Psoas muscle (tissue), 7 donors: ENCODE measurements at regions not wholly inside any gene's neighbourhood (a gene's known extent, or its start where the extent isn't known, plus 50 kb on each side); places are given as distances from the start of the nearest gene placed in this dataset.
A peak's percentile ranks its signal among the peaks of the same experiment; 100 is the strongest.
"Not testable (repeated sequence)": the region's sequence is repeated elsewhere in the genome, so short reads cannot be mapped to it uniquely, and the experiment has no call there.

Source experiments
- ATAC-seq, 4 donors: fragments of 200-7000 bp; cut with Tn5 transposase; one replicate each; pipeline ENCODE4 v1.9.1; 2020; ENCODE audit warnings: moderate library complexity in 3 of 4, mild to moderate bottlenecking in 2 of 4
- DNase-seq, 2 donors: peaks; one replicate each; pipeline ENCODE4 v3.0.0-alpha.2; 2020
- H3K27ac ChIP-seq: fragments of 200-600 bp; one replicate; pipeline ENCODE4 v1.8.0; 2022
- H3K27me3 ChIP-seq, 3 donors: fragments of 200-600 bp in 1 of 3; one replicate each; pipeline versions ENCODE4 v1.6.1 to v1.8.0; 2013 to 2022; ENCODE audit warnings: low read length in 2 of 3, mild to moderate bottlenecking in 2 of 3, moderate library complexity in 1 of 3; ENCODE audit not compliant: insufficient read depth in 3 of 3
- H3K36me3 ChIP-seq, 2 donors: fragments of 200-600 bp in 1 of 2; one replicate each; pipeline versions ENCODE4 v1.6.1 to v1.8.0; 2013 to 2022; ENCODE audit warnings: low read depth in 1 of 2, mild to moderate bottlenecking in 1 of 2, moderate library complexity in 1 of 2; ENCODE audit not compliant: insufficient read depth in 1 of 2
- H3K4me1 ChIP-seq: fragments of 200-600 bp; one replicate; pipeline ENCODE4 v1.8.0; 2022
- H3K4me3 ChIP-seq: fragments of 200-600 bp; one replicate; pipeline ENCODE4 v1.8.0; 2022; ENCODE audit warnings: mild to moderate bottlenecking
- H3K9me3 ChIP-seq: fragments of 200-600 bp; one replicate; pipeline ENCODE4 v1.8.0; 2022
- CTCF ChIP-seq: fragments of 200-600 bp; IDR thresholded peaks from one replicate; pipeline ENCODE4 v1.8.0; 2022; ENCODE audit warnings: antibody characterized with exemption
- WGBS, 3 donors: extraction: QIAGEN DNeasy Blood & Tissue Kit; methylation state at CpG; one replicate each; pipeline versions ENCODE4 v1.1.6 to v1.1.7; 2013; 5-methylcytosine and 5-hydroxymethylcytosine counted together
- intact Hi-C, 2 donors: fragments of 100-400 bp; cut with DNase I; formaldehyde crosslinking; loops; one replicate each; pipeline versions ENCODE4 v1.11.0 to v1.14.2; 2022
- donor health status: healthy with polysubstance abuse.
- donor health status: DM: no; HTN: no; CAD: no; lungs with moderate emphysema.
- donor health status: Bipolar disorder and iron deficiency.
- donor health status: healthy.
- donor health status: DM: yes; HTN: yes; CAD: no.
- donor health status: DM: no; HTN: no; CAD: no.
- donor health status: DM: yes; HTN: yes; CAD: no.

GRCh38 chr7:55731931-55732330, 130.6 kb downstream of the SEPTIN14 start:
- no peaks in the 10 kb centered on the region for H3K4me1 ChIP-seq
- H3K4me3 ChIP-seq, result no peak overlapping the region
- no peaks in the 10 kb centered on the region for H3K9me3 ChIP-seq
- TF ChIP-seq CTCF, result no peak
- no peak overlapping the region for H3K27ac ChIP-seq
- ATAC-seq (no peak), DNase-seq (no peak)
- 94 to 95% (median 94%) methylated on average over 16 of the region's 16 CpGs for WGBS, 3 donors
- intact Hi-C loops, result no loop called here
- no peaks in the 10 kb centered on the region for H3K36me3 ChIP-seq
- H3K27me3 ChIP-seq, result no peaks in the 10 kb centered on the region

GRCh38 chr7:55730197-55730596, 132.4 kb downstream of the SEPTIN14 start:
- DNase-seq, result no peak
- intact Hi-C loops, result no loop called here
- ATAC-seq, result no peak
- H3K27me3 ChIP-seq, result no peaks in the 10 kb centered on the region
- no peak for TF ChIP-seq CTCF
- WGBS, 3 donors, result 48 to 60% (median 51%) methylated on average over 2 of the region's 2 CpGs
- no peak overlapping the region for H3K27ac ChIP-seq
- H3K4me3 ChIP-seq, result no peak overlapping the region
- H3K9me3 ChIP-seq, result no peaks in the 10 kb centered on the region
- H3K36me3 ChIP-seq, result no peaks in the 10 kb centered on the region
- H3K4me1 ChIP-seq, result no peaks in the 10 kb centered on the region

- H3K4me3 ChIP-seq, result no peak overlapping the region
- no peak overlapping the region for H3K27ac ChIP-seq
- no peaks in the 10 kb centered on the region for H3K9me3 ChIP-seq
- no peaks in the 10 kb centered on the region for H3K36me3 ChIP-seq
- TF ChIP-seq CTCF, result no peak
- intact Hi-C loops, result no loop called here
- WGBS, 3 donors, result 24 to 36% (median 27%) methylated on average over 7 of the region's 7 CpGs
- no peak for DNase-seq
- no peak for ATAC-seq
- no peaks in the 10 kb centered on the region for H3K4me1 ChIP-seq
- H3K27me3 ChIP-seq, result no peaks in the 10 kb centered on the region
Measured at GRCh38 chr7:55723621-55723941, 139.0 kb downstream of the SEPTIN14 start.

GRCh38 chr7:55722874-55723620, 139.5 kb downstream of the SEPTIN14 start:
- H3K27me3 ChIP-seq, H3K36me3 ChIP-seq, intact Hi-C loops, H3K4me3 ChIP-seq, H3K27ac ChIP-seq, H3K4me1 ChIP-seq, DNase-seq, H3K9me3 ChIP-seq: not testable (repeated sequence)
- ATAC-seq, result peak; percentile 53 to 72 (median 70)
- 21 to 45% (median 22%) methylated on average over 3 to 6 of the region's 7 CpGs for WGBS, 3 donors

GRCh38 chr7:55721004-55721403, 141.5 kb downstream of the SEPTIN14 start:
- H3K27me3 ChIP-seq, H3K36me3 ChIP-seq, ATAC-seq, intact Hi-C loops, H3K9me3 ChIP-seq, H3K4me3 ChIP-seq, H3K4me1 ChIP-seq, DNase-seq, H3K27ac ChIP-seq: not testable (repeated sequence)
- WGBS, 3 donors, result no CpG with 5 or more reads among the region's 1 CpG

GRCh38 chr7:55715247-55715867, 143.1 kb upstream of the VOPP1 start:
- WGBS, 3 donors, result 21 to 23% (median 22%) methylated on average over 4 to 5 of the region's 5 CpGs
- peak; percentile 64 to 85 (median 81) for ATAC-seq
- H3K9me3 ChIP-seq, H3K27ac ChIP-seq, H3K27me3 ChIP-seq, H3K4me3 ChIP-seq, H3K4me1 ChIP-seq, intact Hi-C loops, H3K36me3 ChIP-seq, DNase-seq: not testable (repeated sequence)

- H3K27me3 ChIP-seq, H3K4me3 ChIP-seq, DNase-seq, H3K4me1 ChIP-seq, ATAC-seq, intact Hi-C loops, H3K36me3 ChIP-seq, H3K27ac ChIP-seq, H3K9me3 ChIP-seq: not testable (repeated sequence)
- 60 to 77% (median 60%) methylated on average over 2 of the region's 2 CpGs for WGBS, 3 donors
Measured at GRCh38 chr7:55714370-55714769, 142.1 kb upstream of the VOPP1 start.

GRCh38 chr7:55710312-55710711, 138.0 kb upstream of the VOPP1 start:
- H3K27me3 ChIP-seq, H3K27ac ChIP-seq, intact Hi-C loops, H3K4me1 ChIP-seq, H3K9me3 ChIP-seq, ATAC-seq, DNase-seq, H3K36me3 ChIP-seq, H3K4me3 ChIP-seq: not testable (repeated sequence)
- WGBS, 3 donors, result 86 to 98% (median 94%) methylated on average over 2 of the region's 2 CpGs

- intact Hi-C loops, H3K36me3 ChIP-seq, ATAC-seq, H3K9me3 ChIP-seq, H3K4me1 ChIP-seq, H3K4me3 ChIP-seq, H3K27me3 ChIP-seq, H3K27ac ChIP-seq: not testable (repeated sequence)
- 80 to 84% (median 81%) methylated on average over 6 of the region's 6 CpGs for WGBS, 3 donors
- DNase-seq, result peak in 1 of 2 donors; percentile 29
Measured at GRCh38 chr7:55708028-55708427, 135.7 kb upstream of the VOPP1 start.
